ENCODE measurements at regions not wholly inside any gene's neighbourhood (a gene's known extent, or its start where the extent isn't known, plus 50 kb on each side); places are given as distances from the start of the nearest gene placed in this dataset.

GRCh38 chr7:153010416-153010815 lies 250.9 kb downstream of the ACTR3B start:
- no peaks in the 10 kb centered on the region for H3K4me1 ChIP-seq (ENCODE audit: insufficient read depth, low read length)
- no peak overlapping the region for H3K4me2 ChIP-seq (ENCODE audit: insufficient read depth, low read length)
- H3K4me3 ChIP-seq (ENCODE audit: insufficient read depth, low read length): no peak overlapping the region
- no peaks in the 10 kb centered on the region for H3K36me3 ChIP-seq (ENCODE audit: insufficient read depth, low read length)
- no peak for TF ChIP-seq CTCF (IDR thresholded peaks at IDR 0.05; ENCODE audit: extremely low read depth, low read depth, low read length)
- H4K20me1 ChIP-seq (ENCODE audit: insufficient read depth, low read length): no peaks in the 10 kb centered on the region
- no peak overlapping the region for H3K27ac ChIP-seq (ENCODE audit: low read depth, low read length)
- DNase-seq (ENCODE audit: insufficient read length, low spot score, missing footprints): no peak
- no peaks in the 10 kb centered on the region for H3K27me3 ChIP-seq (ENCODE audit: insufficient read depth, low read length)
- H3K9me3 ChIP-seq (ENCODE audit: low read depth, low read length): no peaks in the 10 kb centered on the region
- H3K79me2 ChIP-seq (ENCODE audit: insufficient read depth, low read length): no peaks in the 10 kb centered on the region
- H2AFZ ChIP-seq (ENCODE audit: low read length): no peak overlapping the region

GRCh38 chr7:153012203-153012602 lies 252.7 kb downstream of the ACTR3B start:
- no peaks in the 10 kb centered on the region for H3K27me3 ChIP-seq (ENCODE audit: insufficient read depth, low read length)
- no peaks in the 10 kb centered on the region for H3K79me2 ChIP-seq (ENCODE audit: insufficient read depth, low read length)
- TF ChIP-seq CTCF (IDR thresholded peaks at IDR 0.05; ENCODE audit: extremely low read depth, low read depth, low read length): no peak
- H4K20me1 ChIP-seq (ENCODE audit: insufficient read depth, low read length): no peaks in the 10 kb centered on the region
- H3K4me3 ChIP-seq (ENCODE audit: insufficient read depth, low read length): no peak overlapping the region
- no peak for DNase-seq (ENCODE audit: insufficient read length, low spot score, missing footprints)
- H2AFZ ChIP-seq (ENCODE audit: low read length): no peak overlapping the region
- H3K36me3 ChIP-seq (ENCODE audit: insufficient read depth, low read length): no peaks in the 10 kb centered on the region
- no peaks in the 10 kb centered on the region for H3K9me3 ChIP-seq (ENCODE audit: low read depth, low read length)
- no peak overlapping the region for H3K27ac ChIP-seq (ENCODE audit: low read depth, low read length)
- no peak overlapping the region for H3K4me2 ChIP-seq (ENCODE audit: insufficient read depth, low read length)
- H3K4me1 ChIP-seq (ENCODE audit: insufficient read depth, low read length): no peaks in the 10 kb centered on the region

DNA sequence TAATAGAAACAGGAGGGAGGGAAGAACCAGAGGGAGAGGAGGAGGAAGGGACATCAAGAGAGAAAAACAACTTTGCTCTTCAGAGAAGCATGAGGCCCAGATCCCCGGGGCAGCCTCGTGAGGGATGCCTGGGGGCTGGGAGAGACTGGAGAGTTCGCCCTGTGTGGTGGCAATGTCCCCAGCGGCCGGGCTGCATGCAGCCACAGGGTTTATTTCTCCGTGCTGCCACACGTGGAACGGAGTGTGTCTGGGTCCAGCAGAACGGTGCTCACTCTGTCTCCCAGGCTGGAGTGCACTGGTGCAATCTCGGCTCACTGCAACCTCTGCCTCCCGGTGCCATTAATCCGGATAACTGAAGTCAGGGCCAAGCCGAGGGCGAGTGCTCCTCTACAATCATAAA lies 257.7 kb downstream of the ACTR3B start:
- H3K27me3 ChIP-seq (ENCODE audit: insufficient read depth, low read length): no peaks in the 10 kb centered on the region
- no peak for DNase-seq (ENCODE audit: insufficient read length, low spot score, missing footprints)
- H3K4me3 ChIP-seq (ENCODE audit: insufficient read depth, low read length): no peak overlapping the region
- no peaks in the 10 kb centered on the region for H3K9me3 ChIP-seq (ENCODE audit: low read depth, low read length)
- H3K4me2 ChIP-seq (ENCODE audit: insufficient read depth, low read length): no peak overlapping the region
- TF ChIP-seq CTCF (IDR thresholded peaks at IDR 0.05; ENCODE audit: extremely low read depth, low read depth, low read length): no peak
- no peak overlapping the region for H2AFZ ChIP-seq (ENCODE audit: low read length)
- no peaks in the 10 kb centered on the region for H3K4me1 ChIP-seq (ENCODE audit: insufficient read depth, low read length)
- H3K79me2 ChIP-seq (ENCODE audit: insufficient read depth, low read length): no peaks in the 10 kb centered on the region
- H4K20me1 ChIP-seq (ENCODE audit: insufficient read depth, low read length): no peaks in the 10 kb centered on the region
- no peak overlapping the region for H3K27ac ChIP-seq (ENCODE audit: low read depth, low read length)
- H3K36me3 ChIP-seq (ENCODE audit: insufficient read depth, low read length): no peaks in the 10 kb centered on the region

- H4K20me1 ChIP-seq (ENCODE audit: insufficient read depth, low read length): no peaks in the 10 kb centered on the region
- no peaks in the 10 kb centered on the region for H3K4me1 ChIP-seq (ENCODE audit: insufficient read depth, low read length)
- H3K79me2 ChIP-seq (ENCODE audit: insufficient read depth, low read length): no peaks in the 10 kb centered on the region
- no peaks in the 10 kb centered on the region for H3K9me3 ChIP-seq (ENCODE audit: low read depth, low read length)
- no peak overlapping the region for H3K4me2 ChIP-seq (ENCODE audit: insufficient read depth, low read length)
- H3K27ac ChIP-seq (ENCODE audit: low read depth, low read length): no peak overlapping the region
- no peak overlapping the region for H3K4me3 ChIP-seq (ENCODE audit: insufficient read depth, low read length)
- no peak overlapping the region for H2AFZ ChIP-seq (ENCODE audit: low read length)
- no peak for TF ChIP-seq CTCF (IDR thresholded peaks at IDR 0.05; ENCODE audit: extremely low read depth, low read depth, low read length)
- no peak for DNase-seq (ENCODE audit: insufficient read length, low spot score, missing footprints)
- no peaks in the 10 kb centered on the region for H3K27me3 ChIP-seq (ENCODE audit: insufficient read depth, low read length)
- no peaks in the 10 kb centered on the region for H3K36me3 ChIP-seq (ENCODE audit: insufficient read depth, low read length)
These were observed 262.0 kb downstream of the ACTR3B start for GRCh38 chr7:153021542-153021941.

All from osteoblast (primary cell).